ENCODE measurements at regions not wholly inside any gene's neighbourhood (a gene's known extent, or its start where the extent isn't known, plus 50 kb on each side); places are given as distances from the start of the nearest gene placed in this dataset.

DNA sequence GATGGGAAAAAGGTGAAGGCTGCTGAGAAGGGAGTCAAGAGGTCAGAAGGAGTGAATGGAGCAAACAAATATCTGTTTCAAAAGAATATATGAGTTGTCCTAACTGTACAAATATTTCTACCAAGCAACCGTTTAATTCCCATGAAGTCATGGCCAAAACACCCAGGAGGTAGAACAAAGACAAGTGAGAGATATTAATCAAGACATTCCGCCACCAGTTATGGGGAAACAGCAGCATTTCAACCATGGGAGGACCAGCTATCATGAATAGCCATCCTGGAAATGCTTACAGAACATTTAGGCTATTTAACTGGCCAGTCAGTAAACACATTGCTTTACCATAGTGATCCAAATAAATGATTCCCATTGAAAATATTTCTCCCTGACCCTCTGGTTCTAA lies 396.3 kb downstream of the IRS1 start:
- TF ChIP-seq, protein P1, sequence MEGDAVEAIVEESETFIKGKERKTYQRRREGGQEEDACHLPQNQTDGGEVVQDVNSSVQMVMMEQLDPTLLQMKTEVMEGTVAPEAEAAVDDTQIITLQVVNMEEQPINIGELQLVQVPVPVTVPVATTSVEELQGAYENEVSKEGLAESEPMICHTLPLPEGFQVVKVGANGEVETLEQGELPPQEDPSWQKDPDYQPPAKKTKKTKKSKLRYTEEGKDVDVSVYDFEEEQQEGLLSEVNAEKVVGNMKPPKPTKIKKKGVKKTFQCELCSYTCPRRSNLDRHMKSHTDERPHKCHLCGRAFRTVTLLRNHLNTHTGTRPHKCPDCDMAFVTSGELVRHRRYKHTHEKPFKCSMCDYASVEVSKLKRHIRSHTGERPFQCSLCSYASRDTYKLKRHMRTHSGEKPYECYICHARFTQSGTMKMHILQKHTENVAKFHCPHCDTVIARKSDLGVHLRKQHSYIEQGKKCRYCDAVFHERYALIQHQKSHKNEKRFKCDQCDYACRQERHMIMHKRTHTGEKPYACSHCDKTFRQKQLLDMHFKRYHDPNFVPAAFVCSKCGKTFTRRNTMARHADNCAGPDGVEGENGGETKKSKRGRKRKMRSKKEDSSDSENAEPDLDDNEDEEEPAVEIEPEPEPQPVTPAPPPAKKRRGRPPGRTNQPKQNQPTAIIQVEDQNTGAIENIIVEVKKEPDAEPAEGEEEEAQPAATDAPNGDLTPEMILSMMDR (IDR thresholded peaks at IDR 0.05; ENCODE audit: low read depth, low read length, missing input control): no peak
- TF ChIP-seq YY1 (IDR thresholded peaks at IDR 0.05) (no peak), FOXA1 (IDR thresholded peaks at IDR 0.05) (no peak), RXRA (IDR thresholded peaks at IDR 0.05) (no peak)

Measured in liver (tissue), 3 donors.